ENCODE measurements at regions not wholly inside any gene's neighbourhood (a gene's known extent, or its start where the extent isn't known, plus 50 kb on each side); places are given as distances from the start of the nearest gene placed in this dataset.

DNA sequence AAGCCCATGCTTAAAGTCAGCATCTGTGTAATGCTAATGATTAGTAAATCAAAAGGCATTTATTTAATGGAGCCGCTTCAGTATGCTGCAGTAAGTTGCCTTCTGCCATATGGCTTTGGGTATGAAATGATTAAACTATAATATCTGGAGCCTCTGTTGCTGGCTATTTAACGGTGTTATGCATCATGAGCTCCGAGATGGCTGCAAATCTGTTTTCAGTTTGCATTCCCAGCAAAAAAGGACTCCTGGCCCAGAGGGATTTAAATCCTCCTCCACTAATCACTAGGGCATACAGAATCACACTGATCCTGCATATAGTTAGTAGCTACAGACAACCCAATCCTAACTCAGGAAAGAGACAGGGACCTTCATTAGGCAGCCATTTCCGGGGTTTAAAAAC, 171.5 kb upstream of the EEA1 start:
- no peaks in the 10 kb centered on the region for H3K4me1 ChIP-seq (ENCODE audit: insufficient read depth, low read length)
- no peaks in the 10 kb centered on the region for H3K9me2 ChIP-seq (replicated peaks; ENCODE audit: low read length)
- H4K20me1 ChIP-seq (ENCODE audit: low read length): no peaks in the 10 kb centered on the region
- H2AFZ ChIP-seq (ENCODE audit: low read length): no peak overlapping the region
- no peaks in the 10 kb centered on the region for H3K27me3 ChIP-seq (ENCODE audit: low read length)
- no TSS peak for BruUV-seq (replicated peaks)
- H3K4me2 ChIP-seq (ENCODE audit: low read length): no peak overlapping the region
- no peaks in the 10 kb centered on the region for H3K36me3 ChIP-seq (ENCODE audit: low read depth, low read length)
- TF ChIP-seq EZH2phosphoT487 (IDR thresholded peaks at IDR 0.05; ENCODE audit: borderline replicate concordance, low read length): no peak
- no peak for TF ChIP-seq EZH2 (IDR thresholded peaks at IDR 0.05; ENCODE audit: low read length, unreplicated experiment)
- TF ChIP-seq, protein P1, sequence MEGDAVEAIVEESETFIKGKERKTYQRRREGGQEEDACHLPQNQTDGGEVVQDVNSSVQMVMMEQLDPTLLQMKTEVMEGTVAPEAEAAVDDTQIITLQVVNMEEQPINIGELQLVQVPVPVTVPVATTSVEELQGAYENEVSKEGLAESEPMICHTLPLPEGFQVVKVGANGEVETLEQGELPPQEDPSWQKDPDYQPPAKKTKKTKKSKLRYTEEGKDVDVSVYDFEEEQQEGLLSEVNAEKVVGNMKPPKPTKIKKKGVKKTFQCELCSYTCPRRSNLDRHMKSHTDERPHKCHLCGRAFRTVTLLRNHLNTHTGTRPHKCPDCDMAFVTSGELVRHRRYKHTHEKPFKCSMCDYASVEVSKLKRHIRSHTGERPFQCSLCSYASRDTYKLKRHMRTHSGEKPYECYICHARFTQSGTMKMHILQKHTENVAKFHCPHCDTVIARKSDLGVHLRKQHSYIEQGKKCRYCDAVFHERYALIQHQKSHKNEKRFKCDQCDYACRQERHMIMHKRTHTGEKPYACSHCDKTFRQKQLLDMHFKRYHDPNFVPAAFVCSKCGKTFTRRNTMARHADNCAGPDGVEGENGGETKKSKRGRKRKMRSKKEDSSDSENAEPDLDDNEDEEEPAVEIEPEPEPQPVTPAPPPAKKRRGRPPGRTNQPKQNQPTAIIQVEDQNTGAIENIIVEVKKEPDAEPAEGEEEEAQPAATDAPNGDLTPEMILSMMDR (conservative IDR thresholded peaks at IDR 0.05; ENCODE audit: low read depth, low read length): no peak
- ChIA-PET POLR2A (ENCODE audit: unreplicated experiment) (no interaction called here), CTCF (no interaction called here)
- no peak overlapping the region for H3K27ac ChIP-seq (ENCODE audit: low read length)
- ATAC-seq (no peak), DNase-seq (no peak)
- H3K9ac ChIP-seq (ENCODE audit: low read length): no peak overlapping the region
- intact Hi-C loops (cut with micrococcal nuclease): no loop called here
- H3K9me3 ChIP-seq (ENCODE audit: low read length): no peaks in the 10 kb centered on the region
- no peaks in the 10 kb centered on the region for H3F3A ChIP-seq (ENCODE audit: low read length, unreplicated experiment)
- H3K4me3 ChIP-seq (ENCODE audit: low read length): no peak overlapping the region
- no peaks in the 10 kb centered on the region for H3K79me2 ChIP-seq (ENCODE audit: low read length)

DNA sequence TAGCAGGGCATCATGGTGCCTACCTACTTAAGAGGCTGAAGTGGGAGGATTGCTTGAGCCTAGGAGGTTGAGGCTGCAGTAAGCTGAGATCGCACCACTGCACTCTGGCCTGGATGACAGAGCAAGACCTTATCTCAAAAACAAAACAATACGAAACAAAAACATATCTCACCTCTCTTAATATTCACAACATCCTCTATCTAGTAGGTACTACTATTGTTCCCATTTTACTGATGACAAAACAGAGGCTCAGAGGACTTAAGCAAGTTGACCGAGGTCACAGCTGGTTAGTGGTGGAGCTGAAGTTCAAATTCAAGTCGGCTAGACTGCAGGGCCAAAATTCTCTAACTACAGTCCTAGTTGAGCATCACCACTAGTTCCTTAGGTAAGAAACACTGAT, 172.3 kb upstream of the EEA1 start:
- Histone ChIP-seq H3K4me2 (ENCODE audit: low read length) (no peak overlapping the region), H3K9me2 (replicated peaks; ENCODE audit: low read length) (no peaks in the 10 kb centered on the region), H4K20me1 (ENCODE audit: low read length) (no peaks in the 10 kb centered on the region), H3K79me2 (ENCODE audit: low read length) (no peaks in the 10 kb centered on the region), H3F3A (ENCODE audit: low read length, unreplicated experiment) (no peaks in the 10 kb centered on the region), H3K27ac (ENCODE audit: low read length) (no peak overlapping the region), H3K36me3 (ENCODE audit: low read depth, low read length) (no peaks in the 10 kb centered on the region), H2AFZ (ENCODE audit: low read length) (no peak overlapping the region), H3K4me1 (ENCODE audit: insufficient read depth, low read length) (no peaks in the 10 kb centered on the region), H3K27me3 (ENCODE audit: low read length) (no peaks in the 10 kb centered on the region), H3K9me3 (ENCODE audit: low read length) (no peaks in the 10 kb centered on the region), H3K4me3 (ENCODE audit: low read length) (no peak overlapping the region), H3K9ac (ENCODE audit: low read length) (no peak overlapping the region)
- TF ChIP-seq EZH2 (IDR thresholded peaks at IDR 0.05; ENCODE audit: low read length, unreplicated experiment) (no peak), EZH2phosphoT487 (IDR thresholded peaks at IDR 0.05; ENCODE audit: borderline replicate concordance, low read length) (no peak)
- TF ChIP-seq, protein P1 (conservative IDR thresholded peaks at IDR 0.05; ENCODE audit: low read depth, low read length): no peak
- intact Hi-C loops (cut with micrococcal nuclease): no loop called here
- DNase-seq: no peak
- CTCF ChIA-PET: no interaction called here
- no TSS peak for BruUV-seq (replicated peaks)
- POLR2A ChIA-PET (ENCODE audit: unreplicated experiment): no interaction called here
- ATAC-seq: no peak

DNA sequence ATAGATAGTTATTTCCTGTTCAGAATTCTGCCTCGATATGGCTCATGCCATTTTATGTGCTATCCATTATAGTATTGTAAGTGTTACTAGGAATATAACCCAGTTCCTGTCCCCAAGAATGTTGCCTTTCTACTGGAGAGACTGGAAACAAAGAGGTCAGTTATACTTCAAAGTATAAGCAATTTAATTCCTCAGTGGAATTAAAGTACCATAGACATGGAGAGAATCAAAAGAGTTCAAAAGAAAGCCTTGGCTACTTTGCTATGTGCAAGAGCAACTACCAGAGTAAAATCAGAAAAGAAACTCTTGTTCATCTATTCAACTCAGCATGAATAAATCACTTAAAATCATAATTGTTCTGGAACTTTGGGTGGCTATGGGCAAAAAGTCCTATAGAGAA, 173.2 kb upstream of the EEA1 start:
- Histone ChIP-seq H3K27me3 (ENCODE audit: low read length) (no peaks in the 10 kb centered on the region), H3F3A (ENCODE audit: low read length, unreplicated experiment) (no peaks in the 10 kb centered on the region), H3K79me2 (ENCODE audit: low read length) (no peaks in the 10 kb centered on the region), H3K4me1 (ENCODE audit: insufficient read depth, low read length) (no peaks in the 10 kb centered on the region), H4K20me1 (ENCODE audit: low read length) (no peaks in the 10 kb centered on the region), H3K9me2 (replicated peaks; ENCODE audit: low read length) (no peaks in the 10 kb centered on the region), H3K9ac (ENCODE audit: low read length) (no peak overlapping the region), H3K4me3 (ENCODE audit: low read length) (no peak overlapping the region), H3K4me2 (ENCODE audit: low read length) (no peak overlapping the region), H3K36me3 (ENCODE audit: low read depth, low read length) (no peaks in the 10 kb centered on the region), H3K27ac (ENCODE audit: low read length) (no peak overlapping the region), H2AFZ (ENCODE audit: low read length) (no peak overlapping the region), H3K9me3 (ENCODE audit: low read length) (no peaks in the 10 kb centered on the region)
- DNase-seq (no peak), ATAC-seq (no peak)
- TF ChIP-seq EZH2phosphoT487 (IDR thresholded peaks at IDR 0.05; ENCODE audit: borderline replicate concordance, low read length) (no peak), EZH2 (IDR thresholded peaks at IDR 0.05; ENCODE audit: low read length, unreplicated experiment) (no peak)
- TF ChIP-seq, protein P1 (conservative IDR thresholded peaks at IDR 0.05; ENCODE audit: low read depth, low read length): no peak
- intact Hi-C loops (cut with micrococcal nuclease): no loop called here
- BruUV-seq (replicated peaks): no TSS peak
- ChIA-PET CTCF (no interaction called here), POLR2A (ENCODE audit: unreplicated experiment) (no interaction called here)

Data from PC-3 (cell line).